ENCODE measurements at regions not wholly inside any gene's neighbourhood (a gene's known extent, or its start where the extent isn't known, plus 50 kb on each side); places are given as distances from the start of the nearest gene placed in this dataset.

DNA sequence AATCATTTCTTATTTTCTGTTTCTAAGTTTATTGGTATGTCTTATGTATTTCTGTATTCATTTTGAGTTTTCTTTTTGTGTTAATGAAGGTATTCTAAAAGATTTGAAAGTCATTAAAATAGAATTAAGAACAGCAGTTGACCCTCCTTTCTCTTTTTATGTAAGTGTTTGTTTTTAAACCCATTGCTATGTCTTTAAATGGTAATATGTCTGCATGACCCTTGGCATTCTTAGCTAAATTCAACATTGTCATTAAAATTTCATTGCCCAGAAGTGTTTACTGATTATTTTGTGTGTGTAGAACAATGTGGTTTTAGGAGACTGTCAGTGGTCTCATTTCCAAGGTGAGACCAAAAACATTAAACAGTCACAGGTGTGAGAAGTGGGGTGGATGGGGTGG, 197.8 kb downstream of the PCDH7 start:
- DNase-seq (ENCODE audit: low spot score) = no peak
- in situ Hi-C loops (cut with HindIII; ENCODE audit: low sequenced_read_pairs) = no loop called here

DNA sequence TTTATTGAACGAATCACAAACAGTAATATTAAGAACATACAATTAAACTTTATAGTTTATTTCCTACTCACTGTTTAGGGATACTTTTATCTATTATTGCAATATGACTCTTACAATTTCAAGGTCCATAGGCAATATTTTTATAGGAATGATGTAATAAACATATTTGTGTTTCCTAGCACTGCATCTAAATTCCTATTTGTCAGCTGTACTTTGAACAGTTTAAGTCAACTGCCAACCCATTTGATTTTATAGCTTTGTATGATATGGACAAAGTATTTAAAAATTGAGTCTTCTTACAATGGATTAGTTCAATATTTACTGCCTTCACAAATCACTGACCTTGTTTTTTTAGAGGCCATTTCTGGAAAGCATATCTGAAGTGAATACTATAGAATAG, 199.3 kb downstream of the PCDH7 start:
- DNase-seq (ENCODE audit: low spot score) = no peak
- in situ Hi-C loops (cut with HindIII; ENCODE audit: low sequenced_read_pairs) = no loop called here

DNA sequence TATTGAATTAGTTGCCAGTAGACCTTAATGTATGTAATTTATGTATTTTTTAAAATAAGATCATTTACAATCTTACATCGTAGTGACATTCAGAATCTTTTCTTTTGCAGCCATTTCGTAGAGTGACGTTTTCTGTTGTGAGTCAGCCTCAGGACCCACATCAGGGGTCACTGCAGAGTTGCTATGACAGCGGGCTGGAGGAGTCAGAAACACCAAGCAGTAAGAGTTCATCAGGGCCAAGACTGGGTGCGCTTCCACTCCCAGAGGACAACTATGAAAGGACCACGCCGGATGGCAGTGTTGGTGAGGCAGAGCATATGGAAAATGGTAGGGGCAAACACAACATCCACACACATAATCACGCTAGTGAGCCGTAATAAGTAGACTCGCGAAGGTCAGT, 199.9 kb downstream of the PCDH7 start:
- in situ Hi-C loops (cut with HindIII; ENCODE audit: low sequenced_read_pairs) = no loop called here
- no peak for DNase-seq (ENCODE audit: low spot score)

DNA sequence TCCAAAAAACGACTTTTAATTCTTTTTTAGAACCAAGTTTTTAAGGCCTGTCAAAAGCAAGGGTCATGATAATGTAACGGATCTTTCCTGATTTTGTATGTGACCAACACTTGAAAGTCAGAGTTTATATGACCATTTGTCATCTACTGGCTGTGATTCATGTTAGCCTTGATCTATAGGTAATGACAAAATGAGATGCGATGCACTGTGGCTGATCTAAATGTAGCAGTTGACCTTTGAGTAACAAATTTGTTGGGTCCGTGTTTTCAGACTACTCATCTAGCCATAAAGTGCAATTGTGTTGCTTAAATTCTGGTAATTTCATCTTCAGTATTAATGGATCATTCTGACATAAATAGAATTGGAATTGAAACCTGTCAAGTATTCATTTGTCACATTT, 202.5 kb downstream of the PCDH7 start:
- no peak for DNase-seq (ENCODE audit: low spot score)
- in situ Hi-C loops (cut with HindIII; ENCODE audit: low sequenced_read_pairs) = no loop called here

DNA sequence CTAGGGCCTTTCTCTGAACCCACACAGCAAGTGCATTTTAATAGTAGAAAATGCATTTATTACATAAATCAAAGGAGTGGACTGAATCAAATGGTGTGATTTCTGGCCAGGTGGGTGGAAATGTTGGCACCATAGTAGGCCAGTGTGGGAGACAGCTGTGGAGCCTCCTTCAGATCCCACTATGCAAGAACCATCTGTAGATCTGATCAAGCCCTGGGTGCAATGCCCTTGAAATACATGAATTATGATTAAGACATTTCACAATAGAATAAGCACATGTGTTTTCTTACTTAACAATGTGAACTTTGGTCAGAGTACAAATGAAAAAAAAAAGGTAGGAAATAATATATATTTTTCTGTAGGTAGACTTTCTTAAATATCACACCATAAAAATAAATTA, 204.3 kb downstream of the PCDH7 start:
- in situ Hi-C loops (cut with HindIII; ENCODE audit: low sequenced_read_pairs) = no loop called here
- DNase-seq (ENCODE audit: low spot score) = no peak

DNA sequence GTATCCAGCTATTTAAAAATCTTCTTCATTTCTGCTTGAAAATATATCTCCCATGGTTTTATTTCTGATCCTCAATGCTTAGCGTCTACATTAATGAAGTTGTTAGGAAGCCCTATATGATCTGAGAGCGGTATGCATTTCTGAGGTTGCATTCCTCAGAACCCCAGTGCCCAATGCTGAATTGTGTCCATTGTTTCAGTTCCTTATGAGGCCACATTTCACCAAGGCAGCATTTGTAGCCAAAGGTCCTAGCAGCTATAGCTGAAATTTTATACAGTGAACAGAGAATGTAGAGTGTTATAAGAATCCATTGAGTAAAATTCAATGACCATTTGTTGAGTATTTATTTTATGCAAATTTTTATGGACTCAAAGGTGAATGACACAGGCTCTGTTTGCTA, 209.5 kb downstream of the PCDH7 start:
- in situ Hi-C loops (cut with HindIII; ENCODE audit: low sequenced_read_pairs) = no loop called here
- no peak for DNase-seq (ENCODE audit: low spot score)

DNA sequence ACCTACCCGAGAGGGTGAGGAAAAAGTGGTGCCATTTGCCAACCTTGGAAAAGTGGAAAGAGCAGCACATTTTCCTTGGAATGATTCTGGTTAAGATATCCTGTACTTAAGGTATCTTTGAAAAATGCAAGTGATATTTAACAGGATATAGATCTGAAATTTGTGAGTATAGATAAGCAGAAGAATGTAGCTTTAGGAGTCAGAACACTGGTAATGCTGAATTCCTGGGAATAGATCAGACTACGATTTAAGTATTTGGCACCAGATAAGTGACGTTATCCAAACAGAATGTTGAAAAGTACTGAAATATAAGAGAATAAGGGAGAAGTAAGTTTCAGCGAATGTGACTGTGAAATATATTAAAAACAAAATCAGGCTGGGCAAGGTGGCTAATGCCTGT, 210.1 kb downstream of the PCDH7 start:
- in situ Hi-C loops (cut with HindIII; ENCODE audit: low sequenced_read_pairs) = no loop called here
- DNase-seq (ENCODE audit: low spot score) = no peak

DNA sequence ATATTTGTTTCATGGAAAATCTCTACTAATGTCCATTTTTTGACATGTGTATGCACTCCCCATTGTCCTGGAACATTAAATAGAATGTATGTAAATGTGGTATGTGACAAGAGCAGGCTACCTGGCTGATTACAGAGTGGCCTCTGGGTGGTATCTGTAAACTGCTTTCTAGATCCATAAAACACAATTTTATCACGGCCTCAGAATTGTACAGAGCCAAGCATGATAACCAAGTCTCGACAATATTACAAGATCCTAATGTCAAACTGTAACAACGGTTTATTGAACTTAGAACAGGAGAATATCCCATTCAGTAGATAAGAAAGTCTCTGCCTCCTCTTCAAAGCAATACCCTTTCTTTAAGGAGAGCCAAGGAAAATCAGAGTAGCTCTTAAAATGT, 212.4 kb downstream of the PCDH7 start:
- no peak for DNase-seq (ENCODE audit: low spot score)
- in situ Hi-C loops (cut with HindIII; ENCODE audit: low sequenced_read_pairs) = no loop called here

DNA sequence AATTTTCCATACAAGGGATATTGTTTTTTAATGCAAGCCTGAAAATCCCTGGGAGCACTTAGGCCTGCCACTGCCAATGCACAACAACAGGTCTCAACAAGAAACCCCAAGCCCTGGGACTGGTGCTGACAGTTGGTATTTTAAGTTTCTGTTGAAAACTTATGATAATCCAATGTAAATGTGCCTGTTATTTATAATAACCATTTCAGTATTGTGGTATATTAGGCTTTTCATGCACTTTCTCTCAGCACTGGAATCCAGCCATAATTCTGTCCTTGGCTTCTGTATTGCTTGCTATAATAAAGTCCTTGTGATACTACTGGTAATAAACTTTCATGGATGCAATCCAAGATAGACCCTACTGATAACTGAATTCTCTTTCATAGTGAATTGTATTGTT, 218.9 kb downstream of the PCDH7 start:
- no peak for DNase-seq (ENCODE audit: low spot score)
- in situ Hi-C loops (cut with HindIII; ENCODE audit: low sequenced_read_pairs) = no loop called here

DNA sequence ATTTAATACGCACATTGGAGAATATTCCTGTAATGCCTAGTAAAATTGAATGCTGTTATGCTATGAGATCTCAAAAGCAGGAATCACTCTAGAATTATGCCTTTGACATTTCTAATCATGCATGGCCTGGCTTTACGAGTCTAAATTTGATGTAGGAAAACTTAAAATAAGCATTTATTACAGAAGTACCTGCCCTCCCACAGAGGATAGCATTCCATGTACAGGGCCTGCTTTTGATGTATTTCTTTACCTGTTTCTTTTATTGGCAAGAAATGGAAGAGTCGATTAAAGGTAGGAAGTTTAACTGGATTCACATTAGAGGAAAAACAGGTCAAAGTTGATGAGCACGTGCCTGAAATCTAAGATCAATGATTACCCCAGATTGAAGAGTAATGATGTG, 219.5 kb downstream of the PCDH7 start:
- in situ Hi-C loops (cut with HindIII; ENCODE audit: low sequenced_read_pairs) = no loop called here
- no peak for DNase-seq (ENCODE audit: low spot score)

DNA sequence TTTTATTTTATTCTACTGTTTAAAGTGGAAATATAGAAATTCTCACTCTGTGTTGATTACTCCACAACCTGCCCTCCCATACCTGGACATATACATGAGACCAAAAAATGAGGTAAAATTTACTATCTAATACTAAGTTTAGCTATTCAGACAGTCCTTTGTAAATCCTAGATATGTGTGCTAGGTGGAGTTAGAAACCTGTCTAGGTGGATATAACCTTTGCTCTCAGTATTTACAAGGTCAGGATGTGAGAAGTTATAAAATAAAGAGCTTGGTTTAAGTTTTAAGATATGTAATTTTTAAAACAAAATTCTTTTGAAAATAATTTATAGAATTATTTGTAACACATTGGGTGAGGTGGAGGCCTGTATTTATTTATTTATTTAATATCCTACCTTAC, 221.5 kb downstream of the PCDH7 start:
- in situ Hi-C loops (cut with HindIII; ENCODE audit: low sequenced_read_pairs) = no loop called here
- no peak for DNase-seq (ENCODE audit: low spot score)

DNA sequence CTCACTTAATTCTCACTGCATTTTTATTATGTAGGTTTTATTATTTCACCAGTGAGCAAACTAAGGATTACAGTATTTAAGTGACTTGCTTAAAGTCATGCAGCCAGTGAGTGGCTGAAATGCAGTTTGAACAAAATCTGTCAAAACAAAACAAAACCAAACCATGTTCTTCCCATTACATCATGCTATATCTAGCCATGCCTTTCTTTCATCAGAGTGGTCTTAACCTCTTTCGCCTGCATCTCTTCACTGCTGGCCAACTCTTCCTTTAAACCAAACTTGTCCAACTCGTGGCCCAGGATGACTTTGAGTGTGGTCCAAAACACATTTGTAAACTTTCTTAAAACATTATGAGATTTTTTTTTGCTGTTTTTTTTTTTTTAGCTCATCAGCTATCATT, 223.2 kb downstream of the PCDH7 start:
- in situ Hi-C loops (cut with HindIII; ENCODE audit: low sequenced_read_pairs) = no loop called here

DNA sequence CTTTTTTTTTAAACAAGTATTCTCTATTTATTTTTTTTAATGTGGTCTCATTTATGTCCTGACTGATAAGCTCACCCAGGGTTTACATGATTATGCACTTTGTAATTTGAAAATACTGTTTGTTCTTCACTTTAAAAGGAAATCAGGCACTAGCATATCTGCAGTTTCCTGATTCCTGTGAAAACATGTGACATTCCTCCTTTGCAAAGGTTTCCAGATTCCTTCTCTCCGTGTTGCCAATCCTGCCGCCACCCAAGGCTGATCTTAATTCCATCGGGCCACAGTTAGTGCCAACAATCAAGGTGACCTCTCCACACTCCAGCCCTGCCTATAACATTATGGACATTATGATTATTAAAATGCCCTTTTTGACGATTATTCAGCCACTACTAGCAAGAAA, 225.4 kb downstream of the PCDH7 start:
- no peak for DNase-seq (ENCODE audit: low spot score)
- in situ Hi-C loops (cut with HindIII; ENCODE audit: low sequenced_read_pairs) = no loop called here

More for the DNA sequence above, 223.2 kb downstream of the PCDH7 start:
- DNase-seq (ENCODE audit: low spot score) = no peak

DNA sequence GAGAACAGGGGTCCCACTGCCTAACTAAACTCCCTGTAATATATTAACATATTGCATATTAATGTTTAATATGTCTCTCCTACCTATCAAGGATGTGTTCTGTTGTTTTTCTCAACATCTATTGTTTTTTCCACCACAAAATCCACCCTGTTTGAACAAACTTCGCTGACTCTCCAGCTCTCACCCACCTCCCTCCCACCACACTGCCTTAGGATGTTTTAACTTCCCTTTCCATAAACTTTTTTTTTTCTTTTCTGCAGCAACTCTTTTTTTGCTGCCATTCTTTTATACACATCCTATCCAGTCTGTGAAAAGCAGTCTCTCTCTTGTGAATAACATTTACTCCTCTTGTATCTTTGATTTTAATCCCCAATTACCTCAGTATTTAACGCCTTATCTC, 226.1 kb downstream of the PCDH7 start:
- in situ Hi-C loops (cut with HindIII; ENCODE audit: low sequenced_read_pairs) = no loop called here

DNA sequence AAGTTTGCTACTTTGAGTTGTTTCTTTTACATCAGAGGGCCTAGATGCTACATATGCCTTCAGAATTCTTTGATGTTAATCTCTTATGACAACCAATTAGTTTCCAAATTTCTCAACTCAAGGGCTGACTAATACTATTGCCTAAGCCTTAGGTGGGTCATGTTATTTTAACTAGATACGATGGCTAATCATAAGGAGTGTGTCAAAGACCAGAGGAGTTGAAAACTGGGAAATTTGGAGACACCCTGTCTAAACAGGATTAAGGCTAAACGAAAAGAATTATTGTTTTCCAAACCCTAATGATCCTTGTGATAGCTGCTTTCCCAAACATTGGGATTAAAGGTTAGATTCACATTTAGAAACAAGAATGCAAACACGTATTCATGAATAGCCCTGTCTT, 228.5 kb downstream of the PCDH7 start:
- no peak for DNase-seq (ENCODE audit: low spot score)
- in situ Hi-C loops (cut with HindIII; ENCODE audit: low sequenced_read_pairs) = no loop called here

More for the DNA sequence above, 226.1 kb downstream of the PCDH7 start:
- no peak for DNase-seq (ENCODE audit: low spot score)

DNA sequence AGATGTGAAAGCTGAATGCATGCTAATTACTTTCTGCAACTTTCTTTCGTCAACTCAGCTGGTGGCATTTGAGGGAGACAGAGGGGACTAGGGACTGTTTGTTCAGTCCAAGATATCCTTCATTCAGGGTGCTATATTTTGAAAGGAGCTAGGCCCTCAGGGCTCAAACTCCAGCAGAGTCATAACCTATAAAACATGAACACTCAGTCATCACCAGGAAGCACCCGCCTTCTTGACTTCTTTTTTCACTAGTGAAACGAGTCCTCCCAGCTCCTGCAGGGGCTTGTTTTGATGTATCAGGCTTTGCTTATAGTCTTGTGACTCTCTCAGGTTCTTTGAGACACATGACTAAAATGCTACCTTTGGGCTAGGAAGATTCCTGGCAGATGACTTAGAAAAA, 230.6 kb downstream of the PCDH7 start:
- no peak for DNase-seq (ENCODE audit: low spot score)
- in situ Hi-C loops (cut with HindIII; ENCODE audit: low sequenced_read_pairs) = no loop called here

DNA sequence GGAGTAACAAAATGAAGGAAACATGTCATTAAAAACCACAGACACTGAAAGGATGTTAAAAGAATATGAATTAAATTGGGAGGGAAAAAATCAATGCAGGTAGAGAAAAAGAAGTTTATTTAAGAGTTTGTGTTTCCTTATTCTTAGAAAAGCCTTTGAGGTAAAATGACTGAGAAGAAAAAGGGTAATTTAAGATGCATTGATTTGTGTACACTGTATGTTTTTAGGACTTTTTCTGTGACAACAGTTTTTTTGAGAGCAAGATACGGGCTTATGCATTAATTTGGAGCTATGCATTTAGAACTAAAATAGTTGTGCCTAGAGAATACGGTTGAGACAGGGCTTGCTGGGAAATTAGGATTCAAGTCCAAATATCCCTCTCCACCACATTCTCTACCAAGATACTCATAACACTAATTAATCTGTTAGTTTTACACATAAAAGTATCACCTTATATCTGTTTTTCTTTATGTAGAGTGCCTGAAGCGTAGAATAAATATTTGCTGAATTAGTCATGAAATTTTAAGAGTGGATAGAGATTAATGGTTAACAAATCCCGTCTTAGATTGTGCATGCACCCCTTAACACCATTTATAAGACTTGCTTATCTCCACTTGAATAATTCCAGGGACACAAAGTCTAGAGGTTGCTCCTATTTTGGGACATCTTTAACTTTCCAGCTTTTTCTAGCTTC, 232.5 kb downstream of the PCDH7 start:
- DNase-seq (ENCODE audit: low spot score) = no peak
- in situ Hi-C loops (cut with HindIII; ENCODE audit: low sequenced_read_pairs) = no loop called here

DNA sequence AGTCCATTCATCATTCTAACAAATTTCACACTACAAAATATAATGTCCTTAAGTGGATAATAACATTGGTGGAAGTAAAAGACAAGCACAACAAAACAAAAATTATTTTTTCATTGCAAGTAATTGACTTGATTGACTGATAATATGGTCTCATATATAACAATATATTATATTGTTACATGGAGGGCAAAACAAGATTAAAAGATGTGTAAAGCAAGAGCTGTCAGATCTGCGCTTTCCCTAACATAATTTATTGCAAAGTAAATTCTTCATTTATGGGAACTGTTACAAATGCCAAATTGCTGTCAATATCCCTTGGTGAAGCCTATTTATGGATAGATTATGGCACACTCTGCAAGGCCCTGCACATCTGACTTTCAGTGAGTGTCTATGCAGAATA, 233.6 kb downstream of the PCDH7 start:
- in situ Hi-C loops (cut with HindIII; ENCODE audit: low sequenced_read_pairs) = no loop called here
- DNase-seq (ENCODE audit: low spot score) = no peak

DNA sequence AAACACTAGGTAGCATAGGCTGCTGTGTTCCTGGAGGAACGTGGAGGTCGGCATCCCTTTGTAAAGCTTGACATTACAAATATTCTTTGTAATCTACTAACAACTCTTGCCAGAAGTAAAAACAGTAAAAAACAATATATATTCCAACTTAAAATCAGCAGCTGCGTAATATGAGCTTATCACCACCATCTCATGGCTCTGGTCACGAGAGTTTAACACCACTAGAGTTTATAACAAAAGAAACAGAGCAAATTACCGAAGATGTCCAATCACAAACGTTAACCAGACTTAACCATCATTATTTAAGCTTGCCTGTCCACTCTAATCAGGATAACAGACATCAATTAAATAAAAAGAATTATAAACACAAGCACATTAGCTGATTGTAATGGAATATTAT, 236.7 kb downstream of the PCDH7 start:
- DNase-seq (ENCODE audit: low spot score) = no peak
- in situ Hi-C loops (cut with HindIII; ENCODE audit: low sequenced_read_pairs) = no loop called here

DNA sequence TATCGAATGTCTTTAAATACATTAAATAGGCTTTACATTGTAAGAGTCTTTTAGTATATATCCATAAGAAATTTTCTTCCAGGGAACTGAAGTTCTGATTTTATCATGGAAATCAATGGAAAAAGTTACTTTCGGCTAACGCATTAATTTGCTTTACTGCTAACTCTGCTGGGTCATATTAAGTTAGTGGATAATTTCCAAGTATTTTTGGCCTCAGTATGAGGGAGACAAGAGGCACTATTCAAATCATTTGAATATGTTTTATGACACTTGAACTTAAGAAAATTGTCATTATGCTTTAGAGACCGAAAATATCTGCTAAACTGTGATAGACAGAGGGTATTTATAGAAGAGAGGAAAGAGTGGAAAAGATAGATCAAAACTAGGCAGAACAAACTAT, 237.5 kb downstream of the PCDH7 start:
- in situ Hi-C loops (cut with HindIII; ENCODE audit: low sequenced_read_pairs) = no loop called here
- DNase-seq (ENCODE audit: low spot score) = no peak

DNA sequence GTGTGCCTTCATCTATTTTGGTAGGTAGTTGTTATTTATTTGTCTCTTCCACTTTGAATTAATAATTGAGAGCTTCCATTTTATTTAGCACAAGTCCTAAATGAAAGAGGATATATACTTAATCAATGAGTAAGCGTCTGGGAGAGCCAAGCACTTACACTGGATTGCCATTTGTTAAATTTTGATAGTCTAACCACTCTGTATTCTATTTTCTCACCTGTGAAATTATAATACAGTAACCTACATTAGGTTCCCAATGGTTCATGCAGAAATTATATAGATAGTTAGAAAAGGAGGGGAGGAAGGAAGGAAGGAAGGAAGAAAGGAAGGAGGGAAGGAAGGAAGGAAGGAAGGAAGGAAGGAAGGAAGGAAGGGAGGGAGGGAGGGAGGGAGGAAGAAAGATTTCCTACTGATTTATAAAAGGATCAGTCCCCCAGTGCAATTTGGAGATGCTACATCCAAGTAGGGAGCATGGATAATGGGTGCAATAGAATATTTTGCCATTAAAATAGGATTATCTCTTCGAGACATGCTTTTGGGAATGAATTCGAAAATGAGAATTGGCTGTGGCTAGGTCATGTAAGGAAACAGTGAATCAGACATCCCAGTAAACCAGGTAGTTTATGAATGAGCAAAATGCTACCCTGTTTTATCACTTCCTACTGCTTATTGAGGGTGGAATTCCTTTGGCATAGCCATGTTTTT, 239.8 kb downstream of the PCDH7 start:
- in situ Hi-C loops (cut with HindIII; ENCODE audit: low sequenced_read_pairs) = no loop called here
- DNase-seq (ENCODE audit: low spot score) = no peak

Measured in G401 (cell line).